K562 (cell line): ENCODE measurements at regions not wholly inside any gene's neighbourhood (a gene's known extent, or its start where the extent isn't known, plus 50 kb on each side); places are given as distances from the start of the nearest gene placed in this dataset.

Experiments
- ATAC-seq: fragments of 200-7000 bp; cut with Tn5 transposase; 3 replicates; pipeline ENCODE4 v1.9.1; 2020; ENCODE audit warnings: moderate library complexity
- BruUV-seq: library from RNA; stranded (reverse); fragments of 400-500 nt; replicated peaks from 2 replicates; lab custom pipeline; 2021; lab: Mats Ljungman, UMichigan
- CTCF ChIA-PET: fragments of 300-600 bp; formaldehyde crosslinking; extraction: SDS; loops from one replicate; lab custom pipeline; 2021; ENCODE audit warnings: low intra/inter-chr PET ratio; lab: Yijun Ruan, JAX
- POLR2A ChIA-PET: fragments of 300-600, 350-650 bp; sonication (Branson Sonifier 250); formaldehyde crosslinking; extraction: SDS; loops from one replicate; lab custom pipeline; 2021; ENCODE audit warnings: antibody characterized with exemption, inconsistent platforms; lab: Yijun Ruan, JAX
- DNase-seq, 4 experiments: peaks; one replicate each; pipeline versions ENCODE4 v3.0.0 to v3.0.0-alpha.2; 2011 to 2018; ENCODE audit warnings: low spot score in 3 of 4, mixed read lengths in 3 of 4; ENCODE audit errors: extremely low read depth in 1 of 4
- FAIRE-seq: peaks from 2 replicates; lab custom pipeline; 2011; peaks lifted over from hg19 to GRCh38; lab: Jason Lieb, UNC
- H2AFZ ChIP-seq: 2 replicates; pipeline ENCODE4 v1.6.0; 2011; ENCODE audit warnings: low read depth, low read length, control low read depth, inconsistent platforms
- H3K27ac ChIP-seq: fragments of 200-600 bp; 3 replicates; pipeline ENCODE4 v1.8.0; 2011; ENCODE audit warnings: low read depth, mild to moderate bottlenecking, control low read depth, inconsistent platforms, low read length, moderate library complexity, mixed read lengths; ENCODE audit errors: extremely low read depth
- H3K27me3 ChIP-seq, 2 experiments: fragments of 300-600 bp in 1 of 2; 2 replicates in 1 of 2; 3 replicates in 1 of 2; pipeline versions ENCODE4 v1.6.0 to v1.8.0; 2011; ENCODE audit warnings: inconsistent platforms in 2 of 2, low read length in 2 of 2, mild to moderate bottlenecking in 1 of 2, mixed read lengths in 1 of 2, moderate library complexity in 1 of 2; ENCODE audit not compliant: control insufficient read depth in 2 of 2, insufficient read depth in 2 of 2
- H3K36me3 ChIP-seq: fragments of 300-600 bp; 3 replicates; pipeline ENCODE4 v1.8.0; 2011; ENCODE audit warnings: mild to moderate bottlenecking, low read length, inconsistent platforms; ENCODE audit not compliant: control insufficient read depth, insufficient read depth
- H3K4me1 ChIP-seq, 2 experiments: fragments of 200-600 bp in 1 of 2; replicated peaks in 1 of 2; 2 replicates in 1 of 2; 3 replicates in 1 of 2; pipeline versions ENCODE4 v1.5.1 to v1.8.0; 2011; ENCODE audit warnings: inconsistent platforms in 2 of 2, low read length in 2 of 2, mild to moderate bottlenecking in 1 of 2, mixed read lengths in 1 of 2, moderate library complexity in 1 of 2; ENCODE audit not compliant: control insufficient read depth in 2 of 2, insufficient read depth in 2 of 2
- H3K4me2 ChIP-seq: 2 replicates; pipeline ENCODE4 v1.6.1; 2011; ENCODE audit warnings: low read length, control low read depth, inconsistent platforms, mixed read lengths; ENCODE audit not compliant: insufficient read depth
- H3K4me3 ChIP-seq: fragments of 200-600 bp; sonication (generic), shearing (Covaris generic); 2 replicates; pipeline ENCODE4 v1.5.1; 2016; ENCODE audit warnings: control low read depth, inconsistent platforms
- H3K79me2 ChIP-seq: fragments of 200-600 bp; 3 replicates; pipeline ENCODE4 v1.8.0; 2011; ENCODE audit warnings: low read length, inconsistent platforms; ENCODE audit not compliant: control insufficient read depth, insufficient read depth
- H3K9ac ChIP-seq, 2 experiments: 2 replicates each; pipeline versions ENCODE4 v1.6.0 to v1.6.1; 2011; ENCODE audit warnings: low read depth in 2 of 2, low read length in 2 of 2, control low read depth in 1 of 2, inconsistent platforms in 1 of 2, mild to moderate bottlenecking in 1 of 2, mixed read lengths in 1 of 2; ENCODE audit not compliant: insufficient read depth in 1 of 2
- H3K9me1 ChIP-seq: one replicate; pipeline ENCODE4 v1.6.0; 2011; ENCODE audit warnings: inconsistent platforms, mild to moderate bottlenecking, low read length, moderate library complexity; ENCODE audit not compliant: control insufficient read depth, insufficient read depth
- H3K9me3 ChIP-seq: replicated peaks from 2 replicates; pipeline ENCODE4 v1.5.1; 2011; ENCODE audit warnings: low read depth, low read length, inconsistent platforms; ENCODE audit not compliant: control insufficient read depth, insufficient read depth
- H4K20me1 ChIP-seq: replicated peaks from 2 replicates; pipeline ENCODE4 v1.6.1; 2011; ENCODE audit warnings: low read length, inconsistent platforms, mixed read lengths; ENCODE audit not compliant: control insufficient read depth, insufficient read depth
- CBFA2T2 ChIP-seq: fragments of 450-650 bp; conservative IDR thresholded peaks from 2 replicates; pipeline ENCODE4 v1.6.1; 2017; ENCODE audit warnings: mild to moderate bottlenecking
- POLR2G ChIP-seq: fragments of 200-400 bp; formaldehyde crosslinking; IDR thresholded peaks from 2 replicates; pipeline ENCODE4 v1.6.1; 2017; ENCODE audit warnings: low read depth, mild to moderate bottlenecking, antibody characterized with exemption, low read length, moderate library complexity
- RAD51 ChIP-seq: fragments of 450-650 bp; IDR thresholded peaks from 2 replicates; pipeline ENCODE4 v1.7.1; 2016; ENCODE audit warnings: low read depth, mild to moderate bottlenecking, borderline replicate concordance
- RBM25 ChIP-seq: fragments of 200-400 bp; formaldehyde crosslinking; IDR thresholded peaks from 2 replicates; pipeline ENCODE4 v1.6.1; 2018; ENCODE audit warnings: low read length, low read depth, moderate library complexity; ENCODE audit not compliant: severe bottlenecking
- RBM39 ChIP-seq: fragments of 200-400 bp; formaldehyde crosslinking; optimal IDR thresholded peaks from 2 replicates; pipeline ENCODE3; 2018; ENCODE audit warnings: low read depth, low read length
- SAFB ChIP-seq: fragments of 200-400 bp; formaldehyde crosslinking; IDR thresholded peaks from 2 replicates; pipeline ENCODE4 v1.6.1; 2017; ENCODE audit warnings: low read depth, low read length, borderline replicate concordance
- TAL1 ChIP-seq: fragments of 450-650 bp; IDR thresholded peaks from 2 replicates; pipeline ENCODE4 v1.6.1; 2016; ENCODE audit warnings: mild to moderate bottlenecking
- TOE1 ChIP-seq, 2 experiments: fragments of 450-650 bp in 1 of 2; sonication (generic) in 1 of 2; formaldehyde crosslinking in 1 of 2; IDR thresholded peaks; 2 replicates each; pipeline versions ENCODE4 v1.7.1 to v1.8.0; 2016 to 2022; ENCODE audit warnings: borderline replicate concordance in 2 of 2, mild to moderate bottlenecking in 2 of 2, antibody characterized with exemption in 1 of 2, inconsistent platforms in 1 of 2, low read depth in 1 of 2, missing genetic modification reagents in 1 of 2, moderate library complexity in 1 of 2
- WGBS: fragments of 100-300 bp; shearing (Covaris generic); methylation state at CpG from one replicate; pipeline ENCODE4 v1.1.6; 2016; ENCODE audit warnings: low coverage, mixed read lengths; ENCODE audit not compliant: insufficient coverage; ENCODE audit errors: missing lambda C conversion rate; 5-methylcytosine and 5-hydroxymethylcytosine counted together
- in situ Hi-C: fragments of 300-500 bp; cut with MboI; formaldehyde crosslinking; loops from 4 replicates; pipeline ENCODE4 v1.15.0; 2018; ENCODE audit warnings: inconsistent platforms, mixed read lengths
- intact Hi-C: fragments of 100-400 bp; cut with micrococcal nuclease; formaldehyde crosslinking; loops from 2 replicates; pipeline ENCODE4 v1.14.2; 2022
- TF ChIP-seq, protein P1 (sequence below), 3 experiments: IDR thresholded peaks in 2 of 3; conservative IDR thresholded peaks in 1 of 3; 2 replicates each; pipeline ENCODE4 v1.5.1; 2011 to 2012; ENCODE audit warnings: low read length in 3 of 3, mild to moderate bottlenecking in 3 of 3, control low read depth in 2 of 3, improper control_type of control experiment in 1 of 3, inconsistent platforms in 1 of 3, low read depth in 1 of 3, mixed read lengths in 1 of 3, moderate library complexity in 1 of 3; ENCODE audit not compliant: insufficient read depth in 2 of 3
- TF ChIP-seq, protein P2 (sequence below): fragments of 450-650 bp; formaldehyde crosslinking; IDR thresholded peaks from 2 replicates; pipeline ENCODE4 v1.4.0; 2020; ENCODE audit warnings: mild to moderate bottlenecking, mixed read lengths

DNA sequence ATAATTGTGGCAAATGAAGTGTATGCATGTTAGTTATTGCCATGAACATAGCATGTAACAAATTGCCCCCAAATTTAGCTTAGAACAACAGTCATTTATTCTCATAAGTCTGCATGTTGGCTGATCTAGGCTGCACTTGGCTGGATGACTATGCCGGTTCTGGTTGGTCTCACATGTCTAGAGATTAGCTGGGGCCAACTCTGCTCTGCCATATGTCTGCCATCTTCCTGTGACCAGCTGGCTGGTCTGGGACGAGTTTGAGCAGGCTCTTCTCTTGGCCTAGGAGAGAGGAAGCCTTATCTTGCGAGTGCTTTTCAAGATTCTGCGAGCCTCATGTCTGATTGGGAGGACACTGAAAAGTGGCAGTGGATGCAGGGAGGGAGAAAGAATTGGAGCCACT lies 198.3 kb upstream of the FAM78B start:
- intact Hi-C loops: no loop called here
- FAIRE-seq (no peak), DNase-seq (no peak), ATAC-seq (no peak)
- Histone ChIP-seq H3K9me1 (no peaks in the 10 kb centered on the region), H3K27ac (no peak overlapping the region), H3K4me3 (no peak overlapping the region), H3K36me3 (no peaks in the 10 kb centered on the region), H4K20me1 (no peaks in the 10 kb centered on the region), H3K4me1 (no peaks in the 10 kb centered on the region), H3K4me2 (no peak overlapping the region), H3K27me3 (peaks cover 0 to 4% of the 10 kb centered on the region in 2 experiments; a peak in 2 of 5 replicates), H3K9me3 (no peaks in the 10 kb centered on the region), H2AFZ (no peak overlapping the region), H3K79me2 (no peaks in the 10 kb centered on the region), H3K9ac (no peak overlapping the region)
- in situ Hi-C loops: no loop called here
- TF ChIP-seq, protein P1, sequence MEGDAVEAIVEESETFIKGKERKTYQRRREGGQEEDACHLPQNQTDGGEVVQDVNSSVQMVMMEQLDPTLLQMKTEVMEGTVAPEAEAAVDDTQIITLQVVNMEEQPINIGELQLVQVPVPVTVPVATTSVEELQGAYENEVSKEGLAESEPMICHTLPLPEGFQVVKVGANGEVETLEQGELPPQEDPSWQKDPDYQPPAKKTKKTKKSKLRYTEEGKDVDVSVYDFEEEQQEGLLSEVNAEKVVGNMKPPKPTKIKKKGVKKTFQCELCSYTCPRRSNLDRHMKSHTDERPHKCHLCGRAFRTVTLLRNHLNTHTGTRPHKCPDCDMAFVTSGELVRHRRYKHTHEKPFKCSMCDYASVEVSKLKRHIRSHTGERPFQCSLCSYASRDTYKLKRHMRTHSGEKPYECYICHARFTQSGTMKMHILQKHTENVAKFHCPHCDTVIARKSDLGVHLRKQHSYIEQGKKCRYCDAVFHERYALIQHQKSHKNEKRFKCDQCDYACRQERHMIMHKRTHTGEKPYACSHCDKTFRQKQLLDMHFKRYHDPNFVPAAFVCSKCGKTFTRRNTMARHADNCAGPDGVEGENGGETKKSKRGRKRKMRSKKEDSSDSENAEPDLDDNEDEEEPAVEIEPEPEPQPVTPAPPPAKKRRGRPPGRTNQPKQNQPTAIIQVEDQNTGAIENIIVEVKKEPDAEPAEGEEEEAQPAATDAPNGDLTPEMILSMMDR (IDR thresholded peaks at IDR 0.05 in 2 of 3, conservative IDR thresholded peaks at IDR 0.05 in 1 of 3; ENCODE audit: insufficient read depth in 2 of 3, low read depth in 1 of 3, low read length in 3 of 3): no peak
- ChIA-PET POLR2A (interaction anchor here (0.9 kb wide), 1 partner anchor 268 kb away, joined by 4 read pairs; no protein-coding TSS in a partner anchor), CTCF (no interaction called here)
- no TSS peak for BruUV-seq
- 7% methylated on average over 4 of the region's 4 CpGs for WGBS

DNA sequence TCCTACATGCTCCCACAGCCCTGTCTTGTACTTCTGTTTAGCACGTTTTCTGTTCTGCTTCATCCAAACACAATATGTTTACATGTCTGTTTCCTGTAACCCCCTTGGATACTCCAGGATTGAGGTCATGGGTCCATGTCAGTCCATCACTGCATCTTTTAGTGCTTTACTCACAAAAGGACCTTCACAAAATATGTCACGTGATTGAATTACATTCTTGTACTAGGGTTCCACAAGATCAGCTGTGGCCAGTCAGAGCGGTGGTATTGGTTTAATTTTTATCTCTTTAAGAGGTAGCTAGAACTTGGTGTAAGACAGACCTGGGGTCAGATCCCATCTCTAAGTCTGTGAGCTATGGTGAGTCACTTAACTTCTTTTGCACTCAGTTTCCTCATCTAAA lies 201.2 kb upstream of the FAM78B start:
- H3K27ac ChIP-seq: no peak overlapping the region
- 0% methylated on average over 3 of the region's 3 CpGs for WGBS
- no peaks in the 10 kb centered on the region for H3K9me3 ChIP-seq
- H4K20me1 ChIP-seq: no peaks in the 10 kb centered on the region
- no peaks in the 10 kb centered on the region for H3K9me1 ChIP-seq
- DNase-seq: no peak
- peaks cover 0 to 4% of the 10 kb centered on the region in 2 experiments; a peak in 1 of 5 replicates for H3K27me3 ChIP-seq
- no peak for FAIRE-seq
- H3K79me2 ChIP-seq: no peaks in the 10 kb centered on the region
- no peak overlapping the region for H2AFZ ChIP-seq
- POLR2A ChIA-PET: interaction anchor here (0.6 to 1.1 kb wide), 2 partner anchors 15 to 194 kb away, joined by 3 read pairs; no protein-coding TSS in a partner anchor
- no peaks in the 10 kb centered on the region for H3K36me3 ChIP-seq
- intact Hi-C loops: no loop called here
- no peak overlapping the region for H3K4me2 ChIP-seq
- H3K4me3 ChIP-seq: no peak overlapping the region
- in situ Hi-C loops: no loop called here
- BruUV-seq: no TSS peak
- no peaks in the 10 kb centered on the region for H3K4me1 ChIP-seq
- ATAC-seq: no peak
- CTCF ChIA-PET: no interaction called here
- H3K9ac ChIP-seq: no peak overlapping the region
- TF ChIP-seq TAL1: no peak
- no peak for TF ChIP-seq RBM25
- TF ChIP-seq RBM39: no peak
- TF ChIP-seq TOE1 (IDR thresholded peaks at IDR 0.05; ENCODE audit: borderline replicate concordance): 0 out of 2 replicates have a peak, but pooled peaks have one; percentile 30
- no peak for TF ChIP-seq TOE1 (CRISPR knock-in tag; IDR thresholded peaks at IDR 0.05; ENCODE audit: borderline replicate concordance, low read depth)
- peak; percentile 60; the same call in 1 of the 2 replicates for TF ChIP-seq RAD51
- TF ChIP-seq SAFB: no peak
- TF ChIP-seq, protein P2, sequence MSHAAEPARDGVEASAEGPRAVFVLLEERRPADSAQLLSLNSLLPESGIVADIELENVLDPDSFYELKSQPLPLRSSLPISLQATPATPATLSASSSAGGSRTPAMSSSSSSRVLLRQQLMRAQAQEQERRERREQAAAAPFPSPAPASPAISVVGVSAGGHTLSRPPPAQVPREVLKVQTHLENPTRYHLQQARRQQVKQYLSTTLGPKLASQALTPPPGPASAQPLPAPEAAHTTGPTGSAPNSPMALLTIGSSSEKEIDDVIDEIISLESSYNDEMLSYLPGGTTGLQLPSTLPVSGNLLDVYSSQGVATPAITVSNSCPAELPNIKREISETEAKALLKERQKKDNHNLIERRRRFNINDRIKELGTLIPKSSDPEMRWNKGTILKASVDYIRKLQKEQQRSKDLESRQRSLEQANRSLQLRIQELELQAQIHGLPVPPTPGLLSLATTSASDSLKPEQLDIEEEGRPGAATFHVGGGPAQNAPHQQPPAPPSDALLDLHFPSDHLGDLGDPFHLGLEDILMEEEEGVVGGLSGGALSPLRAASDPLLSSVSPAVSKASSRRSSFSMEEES: peak; percentile 95
- peak; percentile 29; the same call in 1 of the 2 replicates for TF ChIP-seq CBFA2T2
- no peak for TF ChIP-seq POLR2G
